HepG2 (cell line): ENCODE measurements at regions not wholly inside any gene's neighbourhood (a gene's known extent, or its start where the extent isn't known, plus 50 kb on each side); places are given as distances from the start of the nearest gene placed in this dataset.

Experiments used
- FOXO1 ChIP-seq: sonication (generic); formaldehyde crosslinking; IDR thresholded peaks from 2 replicates; pipeline ENCODE4 v1.4.0; 2020; ENCODE audit warnings: missing genetic modification reagents
- JDP2 ChIP-seq: sonication (generic); formaldehyde crosslinking; IDR thresholded peaks from 2 replicates; pipeline ENCODE4 v1.8.1; 2022; ENCODE audit warnings: missing genetic modification reagents, borderline replicate concordance
- KDM5B ChIP-seq: sonication (generic); formaldehyde crosslinking; IDR thresholded peaks from 2 replicates; pipeline ENCODE4 v1.4.0; 2020; ENCODE audit warnings: missing genetic modification reagents, mild to moderate bottlenecking, borderline replicate concordance
- KLF9 ChIP-seq: IDR thresholded peaks from 2 replicates; pipeline ENCODE4 v1.6.1; 2016; ENCODE audit warnings: low read depth
- MAFF ChIP-seq: IDR thresholded peaks from 2 replicates; pipeline ENCODE4 v1.6.1; 2011; ENCODE audit warnings: low read depth, low read length, improper control_type of control experiment
- MEF2D ChIP-seq: sonication (generic); formaldehyde crosslinking; IDR thresholded peaks from 2 replicates; pipeline ENCODE4 v1.5.1; 2020; ENCODE audit warnings: mild to moderate bottlenecking, missing genetic modification reagents
- MEIS1 ChIP-seq: sonication (generic); formaldehyde crosslinking; IDR thresholded peaks from 2 replicates; pipeline ENCODE4 v1.9.0; 2021; ENCODE audit warnings: mild to moderate bottlenecking, missing genetic modification reagents, moderate library complexity, borderline replicate concordance
- MTERF4 ChIP-seq: sonication (generic); formaldehyde crosslinking; IDR thresholded peaks from 2 replicates; pipeline ENCODE4 v1.8.0; 2023; ENCODE audit warnings: mild to moderate bottlenecking, missing genetic modification reagents
- MYC ChIP-seq: sonication (generic); formaldehyde crosslinking; IDR thresholded peaks from 2 replicates; pipeline ENCODE4 v1.9.0; 2021; ENCODE audit warnings: missing genetic modification reagents, borderline replicate concordance
- NPAS2 ChIP-seq: sonication (generic); formaldehyde crosslinking; IDR thresholded peaks from 2 replicates; pipeline ENCODE4 v1.8.0; 2022; ENCODE audit warnings: mild to moderate bottlenecking, missing genetic modification reagents, borderline replicate concordance
- PAX8 ChIP-seq: sonication (generic); formaldehyde crosslinking; IDR thresholded peaks from 2 replicates; pipeline ENCODE4 v1.8.0; 2022; ENCODE audit warnings: mild to moderate bottlenecking, missing genetic modification reagents, borderline replicate concordance
- REPIN1 ChIP-seq: sonication (generic); formaldehyde crosslinking; IDR thresholded peaks from 2 replicates; pipeline ENCODE4 v1.8.0; 2022; ENCODE audit warnings: missing genetic modification reagents, low read depth, mild to moderate bottlenecking, borderline replicate concordance
- TBX3 ChIP-seq: fragments of 450-650 bp; IDR thresholded peaks from 2 replicates; pipeline ENCODE4 v1.6.1; 2017; ENCODE audit warnings: antibody characterized with exemption, mild to moderate bottlenecking, inconsistent platforms, borderline replicate concordance
- ZBTB49 ChIP-seq: sonication (generic); formaldehyde crosslinking; IDR thresholded peaks from 2 replicates; pipeline ENCODE4 v1.4.0; 2020; ENCODE audit warnings: missing genetic modification reagents, borderline replicate concordance
- ZFP62 ChIP-seq: sonication (generic); formaldehyde crosslinking; IDR thresholded peaks from 2 replicates; pipeline ENCODE4 v1.4.0; 2020; ENCODE audit warnings: missing genetic modification reagents
- ZKSCAN8 ChIP-seq: IDR thresholded peaks from 2 replicates; pipeline ENCODE4 v1.6.1; 2016; ENCODE audit warnings: borderline replicate concordance, missing genetic modification reagents, missing compliant biosample characterization
- ZNF101 ChIP-seq: sonication (generic); formaldehyde crosslinking; IDR thresholded peaks from 2 replicates; pipeline ENCODE4 v1.4.0; 2020; ENCODE audit warnings: mild to moderate bottlenecking, low read depth, missing genetic modification reagents, borderline replicate concordance
- ZNF143 ChIP-seq: sonication (generic); formaldehyde crosslinking; IDR thresholded peaks from 2 replicates; pipeline ENCODE4 v1.4.0; 2020; ENCODE audit warnings: missing genetic modification reagents
- ZNF646 ChIP-seq: sonication (generic); formaldehyde crosslinking; IDR thresholded peaks from 2 replicates; pipeline ENCODE4 v1.9.0; 2021; ENCODE audit warnings: mild to moderate bottlenecking, missing genetic modification reagents
- TF ChIP-seq, protein P1 (sequence below): IDR thresholded peaks from 2 replicates; pipeline ENCODE4 v1.6.1; 2018; ENCODE audit warnings: missing genetic modification reagents

DNA sequence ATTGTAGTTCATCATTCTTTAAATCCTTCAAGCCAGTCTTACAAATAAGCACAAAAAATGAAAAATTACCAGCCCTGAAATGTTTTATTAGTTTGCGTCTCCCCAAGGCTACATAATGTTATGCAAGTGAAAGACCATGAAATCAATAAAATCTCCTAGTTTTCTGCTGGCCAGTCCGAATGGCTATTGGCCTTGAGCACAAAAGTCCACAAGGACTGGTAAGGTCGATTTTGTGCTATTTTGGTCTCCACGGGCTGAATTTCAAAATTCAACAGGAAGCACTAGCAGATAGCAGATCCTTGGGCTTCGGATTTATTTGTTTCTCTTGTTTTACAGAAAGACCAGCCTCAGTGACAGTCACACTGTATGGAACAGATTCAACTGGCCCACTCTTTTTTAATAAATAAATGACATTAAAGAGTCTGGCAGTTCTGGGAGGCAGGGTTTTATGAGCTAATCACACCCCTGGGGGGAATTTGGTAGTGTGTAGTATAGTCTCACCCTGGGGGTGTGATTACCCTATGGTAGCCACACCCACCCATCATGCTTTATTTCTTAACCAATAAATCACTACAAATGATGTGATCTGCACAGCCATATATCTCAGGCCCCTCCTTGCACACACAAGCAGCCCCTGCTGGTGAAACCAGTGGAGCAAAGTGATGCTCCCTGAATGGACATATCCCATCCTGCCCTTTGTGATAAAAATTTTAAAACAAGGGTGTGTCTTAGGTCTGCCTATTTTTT is 51.1 kb upstream of the TMEM33 start (continued):
- TF ChIP-seq KLF9 (no peak), ZNF101 (CRISPR knock-in tag) (no peak), FOXO1 (CRISPR knock-in tag) (no peak), REPIN1 (CRISPR knock-in tag) (no peak), ZKSCAN8 (no peak), MEF2D (peak; percentile 100), ZNF646 (CRISPR knock-in tag) (no peak), PAX8 (CRISPR knock-in tag) (no peak), MTERF4 (CRISPR knock-in tag) (no peak), JDP2 (CRISPR knock-in tag) (no peak), ZFP62 (no peak), KDM5B (no peak), MAFF (no peak), ZNF143 (CRISPR knock-in tag) (no peak), TBX3 (no peak), NPAS2 (CRISPR knock-in tag) (no peak), ZBTB49 (no peak), MEIS1 (CRISPR knock-in tag) (no peak), MYC (no peak)
- TF ChIP-seq, protein P1, sequence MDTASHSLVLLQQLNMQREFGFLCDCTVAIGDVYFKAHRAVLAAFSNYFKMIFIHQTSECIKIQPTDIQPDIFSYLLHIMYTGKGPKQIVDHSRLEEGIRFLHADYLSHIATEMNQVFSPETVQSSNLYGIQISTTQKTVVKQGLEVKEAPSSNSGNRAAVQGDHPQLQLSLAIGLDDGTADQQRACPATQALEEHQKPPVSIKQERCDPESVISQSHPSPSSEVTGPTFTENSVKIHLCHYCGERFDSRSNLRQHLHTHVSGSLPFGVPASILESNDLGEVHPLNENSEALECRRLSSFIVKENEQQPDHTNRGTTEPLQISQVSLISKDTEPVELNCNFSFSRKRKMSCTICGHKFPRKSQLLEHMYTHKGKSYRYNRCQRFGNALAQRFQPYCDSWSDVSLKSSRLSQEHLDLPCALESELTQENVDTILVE (CRISPR knock-in tag): no peak
